Natural killer cell (primary cell): ENCODE measurements at regions not wholly inside any gene's neighbourhood (a gene's known extent, or its start where the extent isn't known, plus 50 kb on each side); places are given as distances from the start of the nearest gene placed in this dataset.
A peak's percentile ranks its signal among the peaks of the same experiment; 100 is the strongest.
"Not testable (repeated sequence)": the region's sequence is repeated elsewhere in the genome, so short reads cannot be mapped to it uniquely, and the experiment has no call there.

ENCODE experiments used
- ATAC-seq, 3 donors: fragments of 150-1000 bp in 2 of 3; fragments of 200-7000 bp in 1 of 3; cut with Tn5 transposase; 1 replicate in 1 of 3; 2 replicates in 2 of 3; pipeline ENCODE4 v1.10.0; 2021; ENCODE audit warnings: mild to moderate bottlenecking in 2 of 3, moderate library complexity in 2 of 3
- DNase-seq, 2 donors: peaks; one replicate each; pipeline versions ENCODE4 v3.0.0 to v3.0.0-alpha.2; 2013 to 2021; ENCODE audit warnings: mixed read lengths in 1 of 2
- H3K27ac ChIP-seq: one replicate; pipeline ENCODE4 v1.5.1; 2013; ENCODE audit warnings: mild to moderate bottlenecking, low read length
- H3K27me3 ChIP-seq: one replicate; pipeline ENCODE4 v1.6.1; 2013; ENCODE audit warnings: low read length; ENCODE audit not compliant: control insufficient read depth, insufficient read depth
- H3K36me3 ChIP-seq: one replicate; pipeline ENCODE4 v1.6.1; 2013; ENCODE audit warnings: low read length; ENCODE audit not compliant: control insufficient read depth, insufficient read depth
- H3K4me1 ChIP-seq: one replicate; pipeline ENCODE4 v1.6.1; 2013; ENCODE audit warnings: low read length; ENCODE audit not compliant: control insufficient read depth, insufficient read depth
- H3K4me3 ChIP-seq: one replicate; pipeline ENCODE4 v1.5.1; 2013; ENCODE audit warnings: low read length
- H3K9me3 ChIP-seq: one replicate; pipeline ENCODE4 v1.6.1; 2013; ENCODE audit warnings: low read length; ENCODE audit not compliant: control insufficient read depth, insufficient read depth
- H3K27ac Mint-ChIP-seq, 2 donors: one replicate each; pipeline ENCODE4 v1.8.0; 2022; ENCODE audit warnings: mild to moderate bottlenecking in 2 of 2, mixed read lengths in 2 of 2, moderate library complexity in 1 of 2
- H3K27me3 Mint-ChIP-seq, 2 donors: one replicate each; pipeline ENCODE4 v1.8.0; 2022; ENCODE audit warnings: low read depth in 2 of 2, mixed read lengths in 2 of 2
- H3K36me3 Mint-ChIP-seq: one replicate; pipeline ENCODE4 v1.8.0; 2022; ENCODE audit warnings: mixed read lengths
- H3K4me1 Mint-ChIP-seq, 2 donors: one replicate each; pipeline ENCODE4 v1.8.0; 2022; ENCODE audit warnings: mixed read lengths in 2 of 2
- H3K4me3 Mint-ChIP-seq: one replicate; pipeline ENCODE4 v1.8.0; 2022; ENCODE audit warnings: mild to moderate bottlenecking, moderate library complexity, mixed read lengths
- H3K9me3 Mint-ChIP-seq, 2 donors: one replicate each; pipeline ENCODE4 v1.8.0; 2022; ENCODE audit warnings: mixed read lengths in 2 of 2
- WGBS: methylation state at CpG from one replicate; pipeline ENCODE4 v1.1.7; 2013; ENCODE audit warnings: missing lambda C conversion rate; ENCODE audit not compliant: insufficient coverage; 5-methylcytosine and 5-hydroxymethylcytosine counted together
- intact Hi-C: fragments of 100-400 bp; cut with micrococcal nuclease; formaldehyde crosslinking; loops from one replicate; pipeline ENCODE4 v1.14.2; 2022
- TF ChIP-seq, protein P1 (sequence below): fragments of 200-600 bp; IDR thresholded peaks from one replicate; pipeline ENCODE4 v1.8.0; 2022; ENCODE audit warnings: antibody characterized with exemption

DNA sequence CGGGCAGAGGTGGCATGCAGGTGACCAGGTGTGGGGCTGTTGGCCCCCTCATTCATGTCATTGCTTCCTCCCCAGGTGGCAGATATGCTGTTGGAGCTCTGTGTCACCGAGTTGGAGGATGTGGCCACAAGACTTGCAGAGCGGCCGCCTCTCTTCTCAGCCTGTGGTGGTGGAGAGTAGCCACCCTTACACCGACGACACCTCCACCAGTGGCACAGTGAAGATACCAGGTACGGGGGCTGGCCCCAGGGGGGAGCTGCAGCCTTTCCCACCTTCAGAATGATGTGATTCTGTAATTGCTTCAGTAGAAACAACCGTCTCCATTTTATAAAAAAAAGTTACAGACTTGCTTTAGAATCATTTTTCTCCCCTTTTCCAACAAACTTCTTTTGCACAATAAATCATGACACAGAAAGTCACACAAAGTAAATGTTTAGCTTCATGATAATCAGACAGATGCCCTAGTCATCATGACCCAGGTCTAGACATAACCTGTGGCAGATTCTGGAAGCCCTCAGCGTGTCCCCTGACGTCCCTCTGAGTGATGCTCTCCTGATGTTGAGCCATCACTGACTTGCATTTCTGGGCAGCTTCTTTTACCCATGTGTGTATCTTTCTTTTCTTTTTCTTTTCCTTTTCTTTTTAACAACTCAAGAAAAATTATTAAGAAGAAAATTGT is 76.0 kb upstream of the FAN1 start:
- Histone ChIP-seq H3K27ac (no peak overlapping the region), H3K4me1 (no peaks in the 10 kb centered on the region), H3K27me3 (no peaks in the 10 kb centered on the region), H3K9me3 (no peaks in the 10 kb centered on the region), H3K36me3 (no peaks in the 10 kb centered on the region), H3K4me3 (no peak overlapping the region)
- H3K27ac Mint-ChIP-seq = no peak overlapping the region
- TF ChIP-seq, protein P1, sequence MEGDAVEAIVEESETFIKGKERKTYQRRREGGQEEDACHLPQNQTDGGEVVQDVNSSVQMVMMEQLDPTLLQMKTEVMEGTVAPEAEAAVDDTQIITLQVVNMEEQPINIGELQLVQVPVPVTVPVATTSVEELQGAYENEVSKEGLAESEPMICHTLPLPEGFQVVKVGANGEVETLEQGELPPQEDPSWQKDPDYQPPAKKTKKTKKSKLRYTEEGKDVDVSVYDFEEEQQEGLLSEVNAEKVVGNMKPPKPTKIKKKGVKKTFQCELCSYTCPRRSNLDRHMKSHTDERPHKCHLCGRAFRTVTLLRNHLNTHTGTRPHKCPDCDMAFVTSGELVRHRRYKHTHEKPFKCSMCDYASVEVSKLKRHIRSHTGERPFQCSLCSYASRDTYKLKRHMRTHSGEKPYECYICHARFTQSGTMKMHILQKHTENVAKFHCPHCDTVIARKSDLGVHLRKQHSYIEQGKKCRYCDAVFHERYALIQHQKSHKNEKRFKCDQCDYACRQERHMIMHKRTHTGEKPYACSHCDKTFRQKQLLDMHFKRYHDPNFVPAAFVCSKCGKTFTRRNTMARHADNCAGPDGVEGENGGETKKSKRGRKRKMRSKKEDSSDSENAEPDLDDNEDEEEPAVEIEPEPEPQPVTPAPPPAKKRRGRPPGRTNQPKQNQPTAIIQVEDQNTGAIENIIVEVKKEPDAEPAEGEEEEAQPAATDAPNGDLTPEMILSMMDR = no peak
- 69% methylated on average over 10 of the region's 10 CpGs for WGBS
- no peak overlapping the region for H3K4me3 Mint-ChIP-seq
- intact Hi-C loops = no loop called here
- H3K9me3 Mint-ChIP-seq = no peaks in the 10 kb centered on the region
- H3K36me3 Mint-ChIP-seq = no peaks in the 10 kb centered on the region
- H3K4me1 Mint-ChIP-seq = peaks cover 0 to 6% of the 10 kb centered on the region in 2 donors
- ATAC-seq = no peak
- DNase-seq = no peak
- H3K27me3 Mint-ChIP-seq = peaks cover 0 to 4% of the 10 kb centered on the region in 2 donors

DNA sequence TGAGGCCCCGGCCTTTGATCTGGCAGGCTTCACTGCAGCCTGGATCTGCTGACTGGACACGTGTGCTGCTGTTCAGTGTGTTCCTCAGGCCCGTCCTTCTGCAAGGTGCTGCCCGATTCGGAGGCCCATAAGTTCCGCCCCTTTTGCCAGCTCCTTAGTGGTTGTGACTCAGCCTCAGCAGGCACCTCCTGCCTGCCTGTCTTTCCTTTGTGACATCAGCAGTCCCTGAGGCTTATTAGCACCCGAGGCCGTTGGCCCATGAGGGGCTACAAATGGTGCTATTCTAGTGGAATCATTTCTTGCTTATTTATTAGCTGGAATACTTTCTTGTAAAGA is 75.4 kb upstream of the FAN1 start:
- H3K27me3 ChIP-seq, H3K27ac Mint-ChIP-seq, H3K4me3 Mint-ChIP-seq, H3K4me1 Mint-ChIP-seq, intact Hi-C loops, H3K4me3 ChIP-seq, H3K9me3 Mint-ChIP-seq, H3K9me3 ChIP-seq, H3K27me3 Mint-ChIP-seq, H3K4me1 ChIP-seq, H3K36me3 Mint-ChIP-seq, H3K27ac ChIP-seq, DNase-seq, H3K36me3 ChIP-seq: not testable (repeated sequence)
- 84% methylated on average over 2 of the region's 8 CpGs for WGBS
- ATAC-seq = peak in 1 of 3 donors; percentile 62

DNA sequence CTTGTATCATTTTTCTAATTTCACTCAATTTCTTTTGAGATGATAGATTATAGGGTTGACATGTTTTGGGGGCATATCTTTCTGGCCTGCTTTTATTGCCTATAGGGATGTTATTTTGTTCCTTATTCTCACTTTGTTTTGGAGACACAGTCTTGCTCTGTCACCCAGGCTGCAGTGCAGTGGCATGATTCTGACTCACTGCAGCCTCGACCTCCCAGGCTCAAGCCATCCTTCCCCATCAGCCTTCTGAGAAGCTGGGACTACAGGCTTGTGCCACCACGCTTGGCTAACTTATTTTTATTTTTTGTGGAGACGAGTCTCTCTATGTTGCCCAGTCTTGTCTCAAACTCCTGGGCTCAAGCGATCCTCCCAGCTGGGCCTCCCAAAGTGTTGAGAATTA is 72.8 kb upstream of the FAN1 start:
- intact Hi-C loops = no loop called here
- whole genome bisulfite sequencing = 93% methylated on average over 4 of the region's 4 CpGs
- DNase-seq (no peak), ATAC-seq (no peak)
- Mint-ChIP-seq H3K4me3 (no peak overlapping the region), H3K9me3 (no peaks in the 10 kb centered on the region), H3K4me1 (no peaks in the 10 kb centered on the region), H3K36me3 (no peaks in the 10 kb centered on the region), H3K27ac (no peak overlapping the region), H3K27me3 (peaks cover 0 to 4% of the 10 kb centered on the region in 2 donors)
- no peaks in the 10 kb centered on the region for H3K36me3 ChIP-seq
- no peaks in the 10 kb centered on the region for H3K9me3 ChIP-seq
- no peak overlapping the region for H3K27ac ChIP-seq
- no peaks in the 10 kb centered on the region for H3K27me3 ChIP-seq
- TF ChIP-seq, protein P1 = no peak
- no peaks in the 10 kb centered on the region for H3K4me1 ChIP-seq
- H3K4me3 ChIP-seq = no peak overlapping the region

DNA sequence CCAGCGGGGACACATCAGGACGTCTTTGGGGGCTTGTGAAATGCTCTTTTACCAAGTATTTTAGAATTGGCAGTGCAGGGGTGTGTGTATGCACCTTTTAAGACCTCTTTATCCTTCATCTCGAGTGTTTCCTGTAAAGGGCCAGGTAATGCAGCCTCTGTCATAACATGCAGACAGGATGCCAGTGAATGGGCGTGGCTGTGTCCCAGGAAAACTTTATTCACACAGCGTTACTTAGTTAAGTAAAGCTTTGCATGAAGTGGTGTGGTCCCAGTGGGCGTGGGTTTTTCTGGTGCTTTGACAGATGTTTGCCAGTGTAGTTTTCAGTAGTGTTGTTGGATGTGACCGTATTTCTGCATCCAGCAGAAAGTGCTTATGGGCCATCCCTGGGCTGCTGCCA is 70.3 kb upstream of the FAN1 start:
- H3K4me1 ChIP-seq, H3K36me3 ChIP-seq, H3K9me3 Mint-ChIP-seq, H3K27ac ChIP-seq, H3K4me3 ChIP-seq, H3K9me3 ChIP-seq, H3K36me3 Mint-ChIP-seq, H3K27me3 ChIP-seq, ATAC-seq, H3K4me3 Mint-ChIP-seq, H3K27ac Mint-ChIP-seq, H3K4me1 Mint-ChIP-seq, intact Hi-C loops, H3K27me3 Mint-ChIP-seq: not testable (repeated sequence)
- 90% methylated on average over 7 of the region's 7 CpGs for WGBS
- peak in 1 of 2 donors; percentile 23 for DNase-seq

DNA sequence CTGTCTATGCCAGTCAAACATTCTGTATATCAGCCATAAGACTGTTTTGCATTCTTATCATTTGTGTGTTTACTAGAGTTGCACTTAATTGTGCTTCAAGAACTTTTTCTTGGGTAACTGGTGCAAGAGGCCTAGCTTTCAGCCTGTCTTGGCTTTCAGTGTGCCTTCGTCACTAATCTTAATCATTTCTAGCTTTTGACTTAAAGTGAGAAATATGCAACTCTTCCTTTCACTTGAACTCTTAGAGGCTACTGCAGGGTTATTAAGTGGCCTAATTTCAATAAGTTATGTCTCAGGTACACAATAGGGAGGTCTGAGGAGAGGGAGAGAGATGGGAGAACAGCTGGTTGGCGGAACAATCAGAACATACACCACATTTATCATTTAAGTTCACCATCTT is 62.1 kb upstream of the FAN1 start:
- H3K9me3 ChIP-seq, H3K27ac Mint-ChIP-seq, intact Hi-C loops, H3K4me3 Mint-ChIP-seq, H3K4me1 ChIP-seq, H3K9me3 Mint-ChIP-seq, ATAC-seq, H3K36me3 ChIP-seq, H3K4me3 ChIP-seq, H3K27ac ChIP-seq, H3K36me3 Mint-ChIP-seq, H3K27me3 ChIP-seq, DNase-seq: not testable (repeated sequence)
- Mint-ChIP-seq H3K4me1 (peaks cover 0 to 14% of the 10 kb centered on the region in 2 donors), H3K27me3 (peaks cover 13 to 20% of the 10 kb centered on the region in 2 donors)
- 91% methylated on average over 1 of the region's 2 CpGs for WGBS

DNA sequence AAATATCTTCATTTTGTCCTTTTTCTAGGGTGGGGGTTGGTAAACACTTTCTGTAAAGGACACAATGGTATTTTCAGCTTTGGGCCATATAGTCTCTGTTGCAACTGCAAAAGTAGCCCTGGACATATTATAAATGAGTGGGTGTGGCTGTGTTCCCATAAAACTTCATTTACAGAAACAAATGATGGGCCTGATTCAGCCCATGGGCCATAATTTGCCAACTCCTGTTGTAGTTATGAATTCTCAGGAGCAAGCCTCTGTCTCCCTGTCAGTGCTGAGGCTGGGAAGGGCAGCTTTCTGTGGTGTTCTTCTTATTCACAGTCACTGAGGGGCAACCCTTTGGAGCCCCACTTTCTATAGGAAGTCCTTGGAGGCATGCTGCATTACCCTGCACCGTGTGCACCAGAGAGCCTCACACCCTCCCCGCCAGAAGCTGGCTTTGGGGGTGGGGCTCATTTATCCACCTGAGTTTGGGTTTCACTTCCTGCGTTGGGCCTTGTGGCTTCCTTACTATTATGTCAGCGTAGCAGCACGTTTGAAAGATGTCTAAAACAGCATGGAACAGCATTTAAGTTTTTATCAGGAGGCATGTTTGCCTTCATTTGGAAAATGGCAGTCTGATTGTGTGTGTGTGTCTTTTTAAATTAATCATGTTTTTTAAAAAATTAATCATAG is 60.8 kb upstream of the FAN1 start:
- H3K27ac Mint-ChIP-seq, H3K4me3 Mint-ChIP-seq, H3K4me1 ChIP-seq, H3K9me3 Mint-ChIP-seq, intact Hi-C loops, H3K9me3 ChIP-seq, H3K36me3 ChIP-seq, H3K27me3 ChIP-seq, H3K27ac ChIP-seq, H3K4me3 ChIP-seq, H3K36me3 Mint-ChIP-seq: not testable (repeated sequence)
- ATAC-seq = peak; percentile 48 to 74 (median 53)
- DNase-seq = peak in 1 of 2 donors; percentile 55
- 0% methylated on average over 4 of the region's 5 CpGs for WGBS
- Mint-ChIP-seq H3K27me3 (peaks cover 13 to 20% of the 10 kb centered on the region in 2 donors), H3K4me1 (peaks cover 0 to 14% of the 10 kb centered on the region in 2 donors)
